Spleen (tissue), 11 donors: ENCODE measurements at regions not wholly inside any gene's neighbourhood (a gene's known extent, or its start where the extent isn't known, plus 50 kb on each side); places are given as distances from the start of the nearest gene placed in this dataset.

ENCODE experiments used
- DNase-seq: peaks from one replicate; pipeline ENCODE4 v3.0.0-alpha.2; 2020
- H3K27ac ChIP-seq, 8 donors: fragments of 200-600 bp; sonication (generic) in 7 of 8; 1 replicate in 4 of 8; 2 replicates in 4 of 8; pipeline versions ENCODE4 v1.5.0 to v1.8.0; 2016 to 2021; ENCODE audit warnings: inconsistent platforms in 4 of 8, mild to moderate bottlenecking in 4 of 8, moderate library complexity in 1 of 8
- H3K27me3 ChIP-seq, 7 donors: fragments of 200-600 bp; sonication (generic) in 6 of 7; replicated peaks in 1 of 7; 1 replicate in 4 of 7; 2 replicates in 3 of 7; pipeline versions ENCODE4 v1.5.0 to v1.8.0; 2016 to 2021; ENCODE audit warnings: inconsistent platforms in 3 of 7, mild to moderate bottlenecking in 1 of 7
- H3K36me3 ChIP-seq, 6 donors: fragments of 200-600 bp; sonication (generic) in 5 of 6; 1 replicate in 4 of 6; 2 replicates in 2 of 6; pipeline versions ENCODE4 v1.5.0 to v1.8.0; 2016 to 2021; ENCODE audit warnings: inconsistent platforms in 2 of 6
- H3K4me1 ChIP-seq, 6 donors: fragments of 200-600 bp; sonication (generic) in 5 of 6; 1 replicate in 3 of 6; 2 replicates in 3 of 6; pipeline versions ENCODE4 v1.5.0 to v1.8.0; 2016 to 2021; ENCODE audit warnings: inconsistent platforms in 3 of 6
- H3K4me3 ChIP-seq, 8 donors: fragments of 200-600 bp; sonication (generic) in 7 of 8; 1 replicate in 4 of 8; 2 replicates in 4 of 8; pipeline versions ENCODE4 v1.5.0 to v1.8.0; 2016 to 2021; ENCODE audit warnings: inconsistent platforms in 4 of 8, mild to moderate bottlenecking in 4 of 8, moderate library complexity in 2 of 8
- H3K9me3 ChIP-seq, 8 donors: fragments of 200-600 bp; sonication (generic) in 7 of 8; 1 replicate in 4 of 8; 2 replicates in 4 of 8; pipeline versions ENCODE4 v1.5.0 to v1.8.0; 2016 to 2021; ENCODE audit warnings: inconsistent platforms in 4 of 8
- POLR2A ChIP-seq, 3 donors: fragments of 450-650 bp; IDR thresholded peaks; one replicate each; pipeline ENCODE4 v1.5.1; 2017; ENCODE audit warnings: antibody characterized with exemption in 3 of 3, mild to moderate bottlenecking in 1 of 3
- POLR2AphosphoS5 ChIP-seq, 3 donors: sonication (generic); formaldehyde crosslinking; IDR thresholded peaks; one replicate each; pipeline ENCODE4 v1.5.1; 2017; ENCODE audit warnings: antibody characterized with exemption in 3 of 3
- WGBS, 5 donors: extraction: QIAGEN DNeasy Blood & Tissue Kit in 3 of 5; methylation state at CpG; one replicate each; pipeline versions ENCODE4 v1.1.5 to v1.1.7; 2013 to 2018; 5-methylcytosine and 5-hydroxymethylcytosine counted together
- intact Hi-C: fragments of 100-400 bp; cut with DNase I; formaldehyde crosslinking; loops from one replicate; pipeline ENCODE4 v1.15.0; 2023; ENCODE audit warnings: low total_unique reads
- TF ChIP-seq, protein P1 (sequence below), 11 experiments: fragments of 200-600 bp in 7 of 11; fragments of 450-650 bp in 4 of 11; sonication (generic) in 4 of 11; IDR thresholded peaks in 8 of 11; conservative IDR thresholded peaks in 3 of 11; 1 replicate in 7 of 11; 2 replicates in 4 of 11; pipeline versions ENCODE4 v1.4.0 to v1.8.0; 2016 to 2021; ENCODE audit warnings: antibody characterized with exemption in 11 of 11, inconsistent platforms in 4 of 11, mild to moderate bottlenecking in 1 of 11
- donor health status: healthy with polysubstance abuse.
- donor health status: DM: no; HTN: no; CAD: no; lungs with moderate emphysema.
- donor health status: DM: no; HTN: no; CAD: no.
- donor health status: Bipolar disorder and iron deficiency.
- donor health status: healthy.
- donor health status: DM: no; HTN: no; CAD: no.
- donor health status: DM: yes; HTN: yes; CAD: no.

DNA sequence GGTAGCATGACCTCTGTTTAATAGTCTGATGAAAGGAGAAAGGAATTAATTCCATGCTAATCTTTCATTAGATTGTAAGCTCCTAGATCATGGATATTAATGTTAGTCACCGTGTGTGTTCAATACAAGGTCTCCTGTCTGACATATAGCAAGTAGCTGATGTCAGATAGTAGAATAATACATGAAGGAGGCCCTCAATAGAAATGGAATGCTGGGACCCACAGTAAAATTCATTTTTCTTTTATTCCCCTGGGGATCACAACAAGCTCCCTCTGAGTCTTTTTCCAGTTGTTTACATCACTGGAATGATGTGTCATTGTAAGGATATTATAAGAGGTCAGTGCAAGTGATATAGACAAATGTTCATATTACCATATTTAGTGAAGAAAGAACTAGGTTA lies 240.3 kb upstream of the TRPC7 start:
- intact Hi-C loops, result no loop called here
- TF ChIP-seq, protein P1, sequence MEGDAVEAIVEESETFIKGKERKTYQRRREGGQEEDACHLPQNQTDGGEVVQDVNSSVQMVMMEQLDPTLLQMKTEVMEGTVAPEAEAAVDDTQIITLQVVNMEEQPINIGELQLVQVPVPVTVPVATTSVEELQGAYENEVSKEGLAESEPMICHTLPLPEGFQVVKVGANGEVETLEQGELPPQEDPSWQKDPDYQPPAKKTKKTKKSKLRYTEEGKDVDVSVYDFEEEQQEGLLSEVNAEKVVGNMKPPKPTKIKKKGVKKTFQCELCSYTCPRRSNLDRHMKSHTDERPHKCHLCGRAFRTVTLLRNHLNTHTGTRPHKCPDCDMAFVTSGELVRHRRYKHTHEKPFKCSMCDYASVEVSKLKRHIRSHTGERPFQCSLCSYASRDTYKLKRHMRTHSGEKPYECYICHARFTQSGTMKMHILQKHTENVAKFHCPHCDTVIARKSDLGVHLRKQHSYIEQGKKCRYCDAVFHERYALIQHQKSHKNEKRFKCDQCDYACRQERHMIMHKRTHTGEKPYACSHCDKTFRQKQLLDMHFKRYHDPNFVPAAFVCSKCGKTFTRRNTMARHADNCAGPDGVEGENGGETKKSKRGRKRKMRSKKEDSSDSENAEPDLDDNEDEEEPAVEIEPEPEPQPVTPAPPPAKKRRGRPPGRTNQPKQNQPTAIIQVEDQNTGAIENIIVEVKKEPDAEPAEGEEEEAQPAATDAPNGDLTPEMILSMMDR (IDR thresholded peaks at IDR 0.05 in 8 of 11, conservative IDR thresholded peaks at IDR 0.05 in 3 of 11), result no peak
- TF ChIP-seq POLR2A (IDR thresholded peaks at IDR 0.05), result no peak
- no peak for TF ChIP-seq POLR2AphosphoS5 (IDR thresholded peaks at IDR 0.05)
- Histone ChIP-seq H3K27me3 (peaks cover 0 to 3% (median 0%) of the 10 kb centered on the region in 7 donors), H3K4me3 (no peak overlapping the region), H3K36me3 (no peaks in the 10 kb centered on the region), H3K27ac (no peak overlapping the region), H3K9me3 (peaks cover 0 to 64% (median 42%) of the 10 kb centered on the region in 8 donors), H3K4me1 (no peaks in the 10 kb centered on the region)
- DNase-seq, result no peak
- 79 to 95% (median 85%) methylated on average over 1 of the region's 1 CpG for WGBS, 5 donors

DNA sequence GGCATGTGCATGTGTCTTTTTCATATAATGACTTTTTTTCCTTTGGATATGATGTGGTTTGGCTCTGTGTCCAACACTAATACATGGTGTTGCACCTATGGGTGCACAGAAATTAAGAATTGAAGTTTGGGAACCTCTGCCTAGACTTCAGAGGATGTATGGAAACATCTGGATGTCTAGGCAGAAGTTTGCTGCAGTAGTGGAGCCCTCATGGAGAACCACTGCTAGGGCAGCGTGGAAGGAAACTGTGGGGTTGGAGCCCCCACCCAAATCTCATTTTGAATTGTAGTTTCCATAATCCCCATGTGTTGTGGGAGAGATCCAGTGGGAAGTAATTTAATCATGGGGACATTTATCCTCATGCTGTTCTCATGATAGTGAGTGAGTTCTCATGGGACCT lies 235.0 kb upstream of the TRPC7 start:
- WGBS, 5 donors, result 82 to 97% (median 91%) methylated on average over 1 of the region's 1 CpG
- intact Hi-C loops, result no loop called here
- Histone ChIP-seq H3K27ac (no peak overlapping the region), H3K27me3 (no peaks in the 10 kb centered on the region), H3K36me3 (no peaks in the 10 kb centered on the region), H3K9me3 (peaks cover 3 to 57% (median 39%) of the 10 kb centered on the region in 8 donors), H3K4me1 (no peaks in the 10 kb centered on the region), H3K4me3 (no peak overlapping the region)
- TF ChIP-seq POLR2A (IDR thresholded peaks at IDR 0.05), result no peak
- no peak for TF ChIP-seq POLR2AphosphoS5 (IDR thresholded peaks at IDR 0.05)
- TF ChIP-seq, protein P1 (IDR thresholded peaks at IDR 0.05 in 8 of 11, conservative IDR thresholded peaks at IDR 0.05 in 3 of 11), result no peak
- DNase-seq, result no peak

DNA sequence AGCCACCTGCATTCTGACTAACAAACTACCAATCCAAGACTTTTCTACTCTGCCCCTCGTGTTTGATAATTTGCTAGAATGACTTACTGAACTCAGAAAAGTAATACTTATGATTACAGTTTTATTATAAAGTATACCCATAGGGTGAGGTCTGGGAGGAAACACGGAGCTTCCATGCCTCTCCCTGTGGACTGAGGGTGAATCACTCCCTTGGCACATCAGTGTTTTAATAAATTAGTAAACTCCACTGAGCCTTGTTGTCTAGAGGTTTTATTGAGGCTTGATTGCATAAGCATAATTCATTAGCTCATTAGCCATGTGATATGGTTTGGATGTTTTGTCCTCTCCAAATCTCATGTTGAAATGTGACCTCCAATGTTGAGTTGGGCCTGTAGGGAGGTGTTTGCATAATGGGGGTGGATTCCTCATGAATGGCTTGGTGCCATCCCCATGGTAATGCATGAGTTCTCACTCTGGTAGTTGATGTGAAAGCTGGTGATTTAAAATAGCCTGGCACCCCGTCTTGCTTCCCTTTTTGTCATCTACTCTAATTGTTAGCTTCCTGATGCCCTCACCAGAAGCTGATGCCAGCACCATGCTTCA lies 233.6 kb upstream of the TRPC7 start:
- Histone ChIP-seq H3K27ac (no peak overlapping the region), H3K36me3 (no peaks in the 10 kb centered on the region), H3K4me3 (no peak overlapping the region), H3K9me3 (peaks cover 3 to 51% (median 38%) of the 10 kb centered on the region in 8 donors), H3K4me1 (no peaks in the 10 kb centered on the region), H3K27me3 (no peaks in the 10 kb centered on the region)
- no peak for TF ChIP-seq POLR2AphosphoS5 (IDR thresholded peaks at IDR 0.05)
- TF ChIP-seq, protein P1 (IDR thresholded peaks at IDR 0.05 in 8 of 11, conservative IDR thresholded peaks at IDR 0.05 in 3 of 11), result no peak
- no peak for TF ChIP-seq POLR2A (IDR thresholded peaks at IDR 0.05)
- WGBS, 5 donors, result 67 to 72% (median 67%) methylated on average over 3 of the region's 3 CpGs
- intact Hi-C loops, result no loop called here
- no peak for DNase-seq

DNA sequence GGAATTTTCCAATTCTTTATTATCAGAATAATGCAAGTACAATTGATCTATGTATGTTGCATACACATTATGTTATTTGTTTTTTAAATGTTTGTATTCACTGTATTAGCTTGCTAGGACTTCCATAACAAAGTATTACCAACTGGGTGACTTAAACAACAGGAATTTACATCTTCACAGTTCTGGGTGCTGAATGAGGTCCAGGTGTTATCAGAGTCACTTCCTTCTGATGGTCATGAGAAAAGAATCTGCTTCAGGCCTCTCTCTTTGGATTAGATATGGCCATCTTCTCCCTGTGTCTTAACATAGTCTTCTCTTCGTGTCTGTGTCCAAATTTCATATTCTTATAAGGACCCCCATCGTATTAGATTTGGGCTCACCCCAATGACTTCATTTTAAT lies 229.1 kb upstream of the TRPC7 start:
- Histone ChIP-seq H3K4me3 (no peak overlapping the region), H3K9me3 (peaks cover 0 to 7% (median under 1%) of the 10 kb centered on the region in 8 donors), H3K36me3 (no peaks in the 10 kb centered on the region), H3K27me3 (no peaks in the 10 kb centered on the region), H3K4me1 (no peaks in the 10 kb centered on the region), H3K27ac (no peak overlapping the region)
- 64 to 78% (median 73%) methylated on average over 2 of the region's 2 CpGs for WGBS, 5 donors
- intact Hi-C loops, result no loop called here
- TF ChIP-seq, protein P1 (IDR thresholded peaks at IDR 0.05 in 8 of 11, conservative IDR thresholded peaks at IDR 0.05 in 3 of 11), result no peak
- no peak for TF ChIP-seq POLR2A (IDR thresholded peaks at IDR 0.05)
- no peak for DNase-seq
